HG02571 (cell line): ENCODE measurements at regions not wholly inside any gene's neighbourhood (a gene's known extent, or its start where the extent isn't known, plus 50 kb on each side); places are given as distances from the start of the nearest gene placed in this dataset.

Experiments used
- ATAC-seq: cut with Tn5 transposase; IDR thresholded peaks from one replicate; pipeline ENCODE4 v1.9.1; 2021; ENCODE audit warnings: mild to moderate bottlenecking, moderate library complexity; ENCODE audit not compliant: unreplicated experiment

- no peak for ATAC-seq
Observed at GRCh38 chr13:106709522-106709921, 141.6 kb upstream of the ARGLU1 start.

DNA sequence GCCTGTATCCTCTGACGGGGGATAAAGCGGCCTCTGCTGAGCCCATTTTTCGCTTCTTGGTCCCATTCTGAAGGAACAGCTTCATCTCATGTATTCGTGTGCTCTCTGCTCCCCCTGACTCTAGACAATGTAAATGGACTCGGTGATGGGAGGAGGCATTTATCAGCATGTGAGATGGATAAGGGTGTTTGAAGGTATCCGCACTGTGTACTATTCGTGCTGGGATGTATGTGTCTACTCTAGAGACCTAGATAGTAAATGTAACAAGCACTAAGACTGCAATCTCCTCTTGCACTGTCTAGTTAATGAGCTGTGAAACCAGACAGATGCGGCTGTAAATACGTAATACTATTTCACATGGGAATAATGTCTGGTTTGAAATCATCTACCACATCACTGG is 134.6 kb upstream of the ARGLU1 start:
- ATAC-seq, result no peak

GRCh38 chr13:106701771-106702341 is 133.9 kb upstream of the ARGLU1 start:
- ATAC-seq, result no peak

DNA sequence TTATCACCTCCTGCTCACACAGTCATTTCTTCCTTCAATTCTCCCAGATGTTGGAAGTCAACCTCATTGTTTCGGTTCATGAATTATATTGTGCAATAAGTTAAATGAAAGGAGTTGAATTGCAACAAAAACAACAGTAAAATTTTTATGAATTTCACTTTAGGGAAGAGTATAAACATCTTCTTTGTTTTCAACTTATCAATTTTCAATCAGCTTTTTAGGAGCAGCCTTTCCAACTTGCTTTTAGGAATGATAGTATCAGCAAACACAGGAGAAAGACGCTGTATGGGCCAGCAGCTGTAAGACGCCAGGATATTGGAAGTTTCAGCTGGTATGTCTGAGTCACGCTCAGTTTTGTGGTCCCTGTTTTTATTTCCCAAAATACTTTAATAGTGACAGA is 132.5 kb upstream of the ARGLU1 start:
- no peak for ATAC-seq

GRCh38 chr13:106700007-106700406 is 132.1 kb upstream of the ARGLU1 start:
- ATAC-seq, result no peak

GRCh38 chr13:106699311-106699710 is 131.4 kb upstream of the ARGLU1 start:
- ATAC-seq, result no peak

DNA sequence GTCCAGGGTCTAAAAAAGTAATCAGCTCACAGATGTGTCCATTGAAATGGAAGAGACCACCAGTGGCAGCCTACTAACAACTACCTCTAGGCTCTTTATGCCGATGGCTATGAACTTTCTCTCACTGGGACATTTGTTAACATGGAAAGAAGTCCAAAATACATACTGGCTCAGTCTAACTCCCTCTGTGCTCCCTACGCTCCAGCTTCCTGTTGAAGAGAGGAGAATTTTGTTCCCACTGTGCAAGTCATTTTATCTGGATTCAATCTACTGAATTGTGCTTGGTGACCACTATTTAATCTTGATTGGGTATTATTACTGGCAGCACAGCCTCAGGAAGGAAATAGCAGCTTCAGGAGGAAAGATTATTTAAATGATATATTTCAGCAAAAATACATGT is 128.8 kb upstream of the ARGLU1 start:
- ATAC-seq, result no peak

- no peak for ATAC-seq
Observed at GRCh38 chr13:106696140-106696539, 128.2 kb upstream of the ARGLU1 start.

DNA sequence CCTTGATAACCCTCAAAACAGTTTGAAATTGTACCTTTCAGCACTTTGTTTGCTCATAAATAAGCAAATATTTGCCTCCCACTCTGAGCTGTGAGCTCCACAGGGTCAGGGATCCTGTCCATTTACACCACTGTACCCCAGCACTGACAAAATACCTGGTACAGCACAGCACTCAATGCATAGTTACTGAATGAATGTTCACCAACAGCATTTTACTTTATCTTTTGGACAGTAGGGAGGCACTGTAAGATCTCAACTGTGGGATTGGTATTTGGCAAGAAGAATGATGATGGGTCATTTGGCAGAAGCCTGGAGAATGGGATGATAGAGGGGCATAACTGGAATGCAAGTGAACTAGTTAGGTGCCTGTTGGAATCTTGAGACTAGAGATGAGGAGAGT is 127.2 kb upstream of the ARGLU1 start:
- no peak for ATAC-seq

GRCh38 chr13:106691861-106692260 is 123.9 kb upstream of the ARGLU1 start:
- no peak for ATAC-seq

DNA sequence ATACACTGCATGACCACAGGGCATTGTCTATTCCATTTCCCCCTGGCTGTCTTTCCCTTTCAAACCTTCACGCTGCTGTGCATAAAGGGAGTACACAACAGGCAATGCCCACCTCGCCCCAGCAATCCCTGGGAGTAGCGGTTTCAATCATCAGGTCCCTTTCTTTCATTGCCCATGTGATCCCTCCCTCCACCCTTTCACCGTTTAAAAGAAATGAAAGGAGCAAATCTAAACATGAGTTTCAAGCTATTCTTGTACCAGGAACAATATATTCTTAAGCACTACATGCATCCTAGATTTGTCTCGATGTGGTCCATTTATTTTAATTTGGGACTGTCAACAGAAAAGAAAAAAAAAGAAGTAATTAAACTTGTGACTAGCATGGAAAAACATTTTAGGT is 123.4 kb upstream of the ARGLU1 start:
- no peak for ATAC-seq

- ATAC-seq, result no peak
Observed at GRCh38 chr13:106690779-106691178, 122.8 kb upstream of the ARGLU1 start.

GRCh38 chr13:106689906-106690305 is 122.0 kb upstream of the ARGLU1 start:
- no peak for ATAC-seq

- ATAC-seq, result no peak
Observed at GRCh38 chr13:106688940-106689339, 121.0 kb upstream of the ARGLU1 start.

DNA sequence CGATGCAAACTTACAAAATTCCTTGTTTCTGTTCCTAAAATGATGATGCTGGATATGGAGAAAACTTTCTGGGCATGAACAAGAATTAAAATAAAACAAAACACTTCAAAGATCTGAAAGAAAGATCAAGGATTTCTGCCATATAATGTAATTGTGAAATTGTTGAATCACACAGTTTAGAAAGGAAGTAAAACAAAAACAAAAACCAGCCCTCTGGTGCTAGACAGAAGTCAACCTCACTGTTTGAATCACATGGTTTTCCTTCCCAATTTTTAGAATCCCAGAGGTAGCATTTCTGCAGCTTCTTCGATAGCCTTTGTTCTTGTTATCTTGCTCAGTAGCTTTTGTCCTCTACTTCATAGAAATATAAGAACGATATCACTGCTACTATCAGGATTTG is 118.2 kb upstream of the ARGLU1 start:
- no peak for ATAC-seq

DNA sequence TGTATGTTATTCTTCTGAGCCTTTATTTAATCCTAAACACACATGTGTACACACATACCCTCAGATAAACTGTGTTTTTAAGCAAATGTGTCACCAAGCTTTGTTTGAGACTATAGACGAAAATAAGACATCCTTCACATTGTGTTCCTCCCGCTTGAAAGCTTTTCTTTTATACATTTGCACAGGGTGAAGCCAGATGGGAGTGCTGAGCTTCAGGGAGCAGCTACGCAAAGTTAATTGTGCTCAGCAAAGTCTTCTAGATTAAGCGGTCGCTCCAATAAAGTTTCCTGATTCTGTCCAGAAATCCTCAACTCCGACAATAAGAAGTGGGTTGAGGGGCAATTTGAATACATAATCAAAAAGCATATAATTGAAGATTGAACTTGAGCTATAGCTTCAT is 117.2 kb upstream of the ARGLU1 start:
- ATAC-seq, result no peak

DNA sequence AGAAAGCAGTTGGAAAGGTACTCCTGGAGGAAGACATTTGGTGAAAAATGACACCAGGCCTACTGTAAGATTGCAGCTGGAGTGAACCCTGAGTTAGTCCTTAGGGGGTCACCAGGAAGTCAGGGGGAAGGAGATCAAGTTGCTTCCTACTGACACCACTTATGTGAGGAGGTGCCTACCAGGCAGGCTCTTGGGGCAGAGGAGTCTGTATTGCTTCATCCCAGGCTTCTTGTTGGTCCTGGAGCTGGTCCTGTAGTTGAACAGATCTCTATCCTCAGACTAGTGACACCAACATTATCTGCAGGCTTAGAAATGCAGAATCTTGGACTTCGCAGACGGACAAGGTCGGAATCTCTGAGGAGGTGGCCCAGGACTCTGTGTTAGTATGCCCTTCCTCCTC is 116.0 kb upstream of the ARGLU1 start:
- ATAC-seq, result no peak

DNA sequence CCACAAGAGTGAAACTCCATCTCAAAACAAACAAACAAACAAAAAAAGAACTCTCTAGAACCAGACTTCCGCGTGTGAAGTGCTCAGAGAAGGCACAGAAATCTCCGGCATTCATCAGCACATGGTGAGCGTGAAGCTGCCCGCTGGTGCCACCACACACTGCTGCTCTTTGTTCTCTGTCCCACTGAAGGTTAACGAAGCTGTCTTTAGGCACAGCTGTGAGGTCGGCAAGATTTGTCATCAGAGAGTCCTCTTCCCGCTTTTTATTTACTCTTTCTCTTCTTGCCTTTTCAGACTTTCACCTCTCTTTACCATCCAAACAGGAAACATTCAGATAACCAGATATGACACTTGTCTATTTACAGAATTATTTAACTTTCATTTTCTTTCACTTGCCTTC is 115.2 kb upstream of the ARGLU1 start:
- no peak for ATAC-seq

- no peak for ATAC-seq
Observed at GRCh38 chr13:106681997-106682396, 114.1 kb upstream of the ARGLU1 start.

DNA sequence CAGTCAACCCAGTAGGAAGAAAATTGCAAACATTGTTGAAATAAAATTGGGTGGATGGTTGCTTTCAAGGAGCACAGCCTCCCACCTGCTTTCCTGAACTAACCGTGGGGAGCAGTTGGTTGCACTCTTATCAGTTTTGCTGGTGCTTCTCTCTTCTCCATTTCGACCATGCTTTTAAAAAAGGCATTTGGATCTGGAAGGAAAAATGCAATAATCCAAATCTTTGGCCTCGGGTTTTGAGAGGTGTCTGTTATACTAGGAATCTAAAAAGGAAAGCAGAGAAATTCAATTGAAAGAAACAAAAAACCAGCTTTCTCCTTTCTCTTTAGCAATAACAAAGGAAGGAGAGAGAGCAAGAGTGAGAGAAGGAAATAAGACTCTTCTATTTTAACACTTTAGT is 113.6 kb upstream of the ARGLU1 start:
- no peak for ATAC-seq

- no peak for ATAC-seq
Observed at GRCh38 chr13:106680796-106681472, 113.0 kb upstream of the ARGLU1 start.

DNA sequence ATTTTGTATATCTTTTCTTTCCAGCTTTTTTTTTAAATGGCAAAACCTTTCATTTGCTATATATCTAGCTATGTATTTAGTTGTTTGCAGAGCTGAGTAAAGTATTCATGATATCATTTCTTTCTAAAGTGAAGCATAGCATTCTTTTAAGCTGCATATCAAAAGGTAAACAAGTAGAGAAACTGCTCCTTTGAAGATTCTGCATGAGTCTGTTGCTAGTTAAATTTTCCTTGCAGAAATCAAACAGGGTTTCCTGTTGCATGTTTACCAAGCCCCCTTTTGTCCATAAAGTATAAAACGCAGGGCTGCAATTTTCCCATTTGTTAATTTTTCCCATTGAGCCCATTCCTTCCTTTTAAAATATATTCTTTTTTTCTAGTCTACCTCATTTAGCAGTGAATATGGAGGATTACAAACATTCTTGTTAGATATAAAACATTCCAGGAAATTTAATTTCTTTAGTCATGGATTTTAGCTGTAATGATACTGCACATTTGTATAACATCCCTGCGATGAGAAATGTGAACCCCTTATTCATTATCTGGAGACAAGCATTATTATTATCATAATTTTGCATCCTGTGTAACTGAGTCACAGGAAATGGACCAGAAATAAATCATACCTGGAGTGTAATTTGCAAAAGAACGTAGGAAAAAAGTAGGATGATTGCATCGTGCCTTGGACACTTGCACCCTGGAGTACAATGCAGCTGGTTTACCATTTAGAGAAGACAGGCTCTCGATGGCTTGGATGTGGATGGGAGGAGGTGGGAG is 110.9 kb upstream of the ARGLU1 start:
- ATAC-seq, result no peak
